GM13977 (cell line): ENCODE measurements at regions not wholly inside any gene's neighbourhood (a gene's known extent, or its start where the extent isn't known, plus 50 kb on each side); places are given as distances from the start of the nearest gene placed in this dataset.

Experiments
- DNase-seq: peaks from one replicate; pipeline ENCODE4 v3.0.0; 2012; ENCODE audit warnings: low spot score
- in situ Hi-C: fragments of 300-500 bp; cut with MboI; formaldehyde crosslinking; loops from one replicate; pipeline ENCODE4 v1.12.0; 2022; ENCODE audit warnings: low sequenced_read_pairs, low pct_unique_long_range_greater_than_20kb, mixed read lengths, inconsistent platforms; ENCODE audit not compliant: unreplicated experiment
- TF ChIP-seq, protein P1 (sequence below): IDR thresholded peaks from 2 replicates; pipeline ENCODE4 v1.5.1; 2012; ENCODE audit warnings: mild to moderate bottlenecking, control low read depth; ENCODE audit not compliant: insufficient read depth; ENCODE audit errors: extremely low read depth, missing control alignments

DNA sequence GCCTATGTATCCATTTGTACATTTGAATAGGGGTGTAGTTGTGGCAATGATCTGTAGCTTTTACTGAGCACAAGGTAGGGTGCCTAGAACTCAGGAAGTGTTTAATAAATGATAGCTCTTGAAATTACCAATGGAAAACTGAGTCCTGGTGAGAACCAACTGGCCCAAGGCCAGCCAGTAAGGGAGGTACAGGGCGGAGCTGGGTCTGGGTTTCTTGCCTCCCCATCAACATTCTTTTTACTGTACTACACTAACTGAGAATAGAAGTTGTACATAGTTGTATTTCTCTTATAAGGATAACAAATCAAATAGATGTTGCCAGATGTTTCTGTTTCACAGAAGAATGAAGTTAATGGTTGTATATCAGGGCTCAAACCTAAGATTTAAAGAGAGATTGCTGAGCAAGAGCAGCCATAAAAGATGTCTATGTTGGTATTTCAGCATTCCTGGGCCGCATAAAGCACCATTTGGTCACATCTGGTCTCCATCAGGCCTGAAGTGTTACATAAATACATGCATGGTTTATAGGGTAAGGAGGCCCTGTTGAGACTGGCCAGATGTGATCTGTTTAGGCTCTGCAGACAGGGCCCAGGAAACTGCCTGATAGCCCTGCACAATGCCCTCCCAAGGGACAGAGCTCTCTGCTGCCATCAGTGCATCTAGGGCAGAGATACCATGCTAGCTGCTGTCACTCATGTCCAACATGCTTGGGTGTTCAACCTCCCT, 210.5 kb downstream of the NXNL2 start:
- TF ChIP-seq, protein P1, sequence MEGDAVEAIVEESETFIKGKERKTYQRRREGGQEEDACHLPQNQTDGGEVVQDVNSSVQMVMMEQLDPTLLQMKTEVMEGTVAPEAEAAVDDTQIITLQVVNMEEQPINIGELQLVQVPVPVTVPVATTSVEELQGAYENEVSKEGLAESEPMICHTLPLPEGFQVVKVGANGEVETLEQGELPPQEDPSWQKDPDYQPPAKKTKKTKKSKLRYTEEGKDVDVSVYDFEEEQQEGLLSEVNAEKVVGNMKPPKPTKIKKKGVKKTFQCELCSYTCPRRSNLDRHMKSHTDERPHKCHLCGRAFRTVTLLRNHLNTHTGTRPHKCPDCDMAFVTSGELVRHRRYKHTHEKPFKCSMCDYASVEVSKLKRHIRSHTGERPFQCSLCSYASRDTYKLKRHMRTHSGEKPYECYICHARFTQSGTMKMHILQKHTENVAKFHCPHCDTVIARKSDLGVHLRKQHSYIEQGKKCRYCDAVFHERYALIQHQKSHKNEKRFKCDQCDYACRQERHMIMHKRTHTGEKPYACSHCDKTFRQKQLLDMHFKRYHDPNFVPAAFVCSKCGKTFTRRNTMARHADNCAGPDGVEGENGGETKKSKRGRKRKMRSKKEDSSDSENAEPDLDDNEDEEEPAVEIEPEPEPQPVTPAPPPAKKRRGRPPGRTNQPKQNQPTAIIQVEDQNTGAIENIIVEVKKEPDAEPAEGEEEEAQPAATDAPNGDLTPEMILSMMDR = no peak
- in situ Hi-C loops = no loop called here
- no peak for DNase-seq

DNA sequence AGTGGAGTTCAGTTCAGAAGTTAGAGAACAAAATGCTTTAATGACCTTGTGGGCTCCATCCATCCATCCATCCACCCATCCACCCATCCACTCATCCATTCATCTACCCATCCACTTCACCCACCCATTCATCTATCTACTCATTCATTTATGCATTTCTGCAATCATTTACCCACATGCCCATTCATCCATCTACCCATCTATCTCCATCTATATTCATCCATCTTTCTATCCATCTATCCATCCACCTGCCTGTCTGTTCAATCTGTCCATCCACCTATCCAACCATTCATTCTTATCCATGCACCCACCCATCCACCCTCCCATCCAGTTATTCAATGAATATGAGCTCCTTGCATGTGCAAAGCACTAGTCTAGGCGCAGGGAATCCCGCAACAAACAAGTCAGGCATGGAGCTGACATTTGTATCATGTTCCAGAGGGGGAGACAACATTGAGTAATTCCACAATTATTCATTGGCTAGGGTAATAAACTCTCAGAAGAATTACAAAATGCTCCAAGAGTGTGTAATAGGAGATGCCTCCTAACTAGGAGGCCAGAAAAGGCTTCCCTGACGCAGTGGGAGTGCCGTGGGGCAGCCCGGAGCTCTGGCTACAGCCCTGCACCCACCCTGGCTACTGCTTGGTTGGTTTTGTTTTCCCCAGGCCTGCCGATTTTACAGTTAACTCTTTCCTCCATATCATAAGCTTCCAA, 211.2 kb downstream of the NXNL2 start:
- no peak for DNase-seq
- TF ChIP-seq, protein P1 = no peak
- in situ Hi-C loops = no loop called here

DNA sequence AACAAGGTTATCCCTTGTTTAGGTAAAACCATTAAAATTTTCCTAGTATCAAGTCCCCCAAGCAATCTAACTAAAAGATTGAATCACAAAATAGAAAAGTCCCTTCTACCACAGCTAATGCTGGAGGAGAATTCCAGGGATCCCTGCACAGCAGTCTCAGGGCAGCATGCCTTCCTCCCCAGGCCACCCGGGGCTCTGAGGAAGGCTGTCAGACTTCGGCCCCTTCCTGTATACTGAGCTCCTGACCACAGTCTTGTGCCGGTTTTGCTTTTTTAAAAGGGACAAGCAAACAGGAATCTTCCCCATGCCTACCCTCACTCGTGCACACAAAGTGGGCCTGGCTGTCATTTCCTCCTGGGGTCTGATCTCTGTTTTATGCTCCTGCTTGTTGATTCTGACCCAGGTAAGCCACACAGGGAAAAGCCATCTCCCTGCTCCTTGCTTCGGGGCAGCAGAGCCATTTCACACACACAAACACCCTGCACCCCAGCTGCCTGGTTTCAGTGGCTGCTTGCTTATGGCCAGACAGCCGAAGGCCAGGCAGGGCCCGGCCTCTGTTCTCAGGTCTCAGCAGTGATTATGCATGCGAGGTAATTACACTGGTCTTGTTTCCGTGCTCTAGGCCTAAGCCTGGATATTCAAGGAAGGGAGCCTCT, 211.9 kb downstream of the NXNL2 start:
- in situ Hi-C loops = no loop called here
- TF ChIP-seq, protein P1 = no peak
- no peak for DNase-seq

DNA sequence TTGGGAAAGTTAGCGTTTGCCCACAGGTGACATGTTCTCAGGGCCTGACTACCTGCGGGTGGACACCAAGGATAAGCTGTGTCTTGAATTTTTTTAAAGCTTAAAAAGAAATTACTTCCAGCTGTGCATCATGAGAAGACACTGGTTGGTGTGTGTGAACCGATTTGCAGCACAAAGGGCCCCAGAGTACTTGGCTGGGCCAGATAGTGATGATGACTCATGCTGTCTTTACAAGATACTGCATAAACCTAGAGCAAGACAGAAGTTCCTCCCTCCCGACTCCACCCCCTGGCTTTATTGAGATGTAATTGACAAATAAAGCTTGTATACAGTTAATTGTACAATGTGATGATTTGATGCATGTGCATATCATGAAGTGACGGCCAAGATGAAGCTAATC, 212.8 kb downstream of the NXNL2 start:
- TF ChIP-seq, protein P1 = no peak
- DNase-seq = no peak
- in situ Hi-C loops = no loop called here

DNA sequence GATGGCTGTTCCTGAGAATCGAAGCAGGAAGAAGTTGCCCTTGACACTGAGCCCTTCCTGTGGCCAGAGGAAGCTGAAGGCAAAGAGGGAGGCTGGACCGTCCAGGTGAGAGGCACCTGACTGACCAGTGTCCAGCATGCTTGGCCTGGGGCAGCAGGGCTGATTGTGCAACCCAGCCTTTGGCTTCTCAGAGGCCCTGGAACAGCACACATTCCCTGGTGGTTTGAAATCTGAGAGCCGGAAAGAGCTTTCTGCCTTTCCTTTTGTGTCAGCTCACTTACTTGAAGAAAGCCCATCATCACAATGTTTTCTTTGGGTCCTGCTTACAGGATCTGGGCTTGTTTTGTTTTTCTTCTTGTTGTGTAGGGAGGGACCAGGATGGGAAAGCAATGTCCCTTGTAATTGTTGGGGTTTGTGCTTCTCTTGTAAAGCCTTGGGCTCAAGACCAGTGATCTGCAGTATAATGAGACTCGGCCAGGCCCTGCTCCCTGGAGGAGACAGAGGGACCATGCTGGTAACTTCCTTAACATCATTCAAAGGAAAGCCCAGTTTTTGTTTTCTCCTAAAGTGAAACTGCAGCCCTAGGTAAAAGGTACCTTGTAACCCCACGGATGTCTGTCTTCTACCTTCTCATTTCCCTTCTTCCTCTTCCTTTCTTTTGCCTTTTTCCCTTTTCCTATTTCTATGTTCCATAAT, 213.7 kb downstream of the NXNL2 start:
- TF ChIP-seq, protein P1 = no peak
- DNase-seq = no peak
- in situ Hi-C loops = no loop called here

DNA sequence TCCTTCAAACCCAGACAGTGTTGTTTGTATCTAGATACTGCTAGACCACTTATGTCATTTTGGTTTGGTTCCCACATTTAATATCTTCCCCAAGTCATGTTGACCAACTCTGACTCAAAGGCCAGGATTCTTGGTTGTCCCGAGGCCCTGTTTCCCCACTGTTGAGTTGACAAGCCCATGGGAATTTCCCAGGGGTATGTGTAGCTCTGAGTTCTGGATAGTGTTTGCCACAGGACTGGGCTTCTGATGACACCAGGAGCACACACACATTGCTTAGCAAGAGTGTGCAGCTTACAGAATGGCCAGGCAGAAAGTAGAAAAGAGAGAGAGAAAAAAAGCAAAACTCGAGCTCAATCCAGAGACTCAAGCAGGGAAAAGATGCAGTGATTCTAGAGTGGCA, 214.4 kb downstream of the NXNL2 start:
- TF ChIP-seq, protein P1 = no peak
- DNase-seq = no peak
- in situ Hi-C loops = no loop called here
